GM18861 (cell line): ENCODE measurements at regions not wholly inside any gene's neighbourhood (a gene's known extent, or its start where the extent isn't known, plus 50 kb on each side); places are given as distances from the start of the nearest gene placed in this dataset.

Source experiments
- ATAC-seq: cut with Tn5 transposase; IDR thresholded peaks from one replicate; pipeline ENCODE4 v1.9.1; 2021; ENCODE audit not compliant: unreplicated experiment

DNA sequence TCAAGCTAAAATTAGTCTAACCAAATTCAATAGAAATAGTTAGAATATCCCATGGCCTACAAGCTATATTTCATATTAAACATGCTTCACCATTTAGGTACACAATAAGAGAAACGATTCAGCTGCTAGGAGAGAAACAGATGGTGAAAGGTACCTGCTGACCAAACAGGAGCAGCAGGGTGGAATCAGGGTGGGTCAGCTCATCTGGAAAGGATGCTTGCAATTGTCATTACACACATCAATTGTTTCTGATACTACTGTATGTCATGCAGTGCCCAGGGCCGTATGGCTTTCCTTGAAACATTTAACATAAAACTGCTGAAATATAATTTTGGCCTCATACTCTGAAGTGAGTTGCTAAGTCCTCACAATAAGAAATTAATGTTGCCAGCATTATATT, 776.0 kb downstream of the DACH1 start:
- no peak for ATAC-seq

DNA sequence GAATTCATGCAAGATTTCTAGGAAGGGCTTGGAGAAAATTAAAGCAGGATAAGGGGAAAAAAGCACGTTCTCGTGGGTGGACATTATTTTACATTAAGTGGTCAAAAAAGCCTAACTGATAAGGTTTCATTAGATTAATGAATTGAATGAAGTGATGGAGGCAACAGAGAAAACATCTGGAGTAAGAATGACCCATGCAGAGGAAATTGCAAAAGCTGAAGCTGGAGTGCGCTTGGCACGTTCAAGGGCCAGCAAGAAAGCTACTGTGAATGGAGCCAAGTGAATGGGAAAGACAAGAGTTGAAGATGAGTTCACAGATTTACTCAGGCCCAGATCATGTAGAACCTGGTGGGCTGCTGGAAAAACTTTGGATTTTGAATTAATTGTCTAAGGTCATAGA, 777.9 kb downstream of the DACH1 start:
- no peak for ATAC-seq

GRCh38 chr13:71087432-71087831, 779.6 kb downstream of the DACH1 start:
- no peak for ATAC-seq

- no peak for ATAC-seq
These were observed 780.0 kb downstream of the DACH1 start for GRCh38 chr13:71087006-71087405.

DNA sequence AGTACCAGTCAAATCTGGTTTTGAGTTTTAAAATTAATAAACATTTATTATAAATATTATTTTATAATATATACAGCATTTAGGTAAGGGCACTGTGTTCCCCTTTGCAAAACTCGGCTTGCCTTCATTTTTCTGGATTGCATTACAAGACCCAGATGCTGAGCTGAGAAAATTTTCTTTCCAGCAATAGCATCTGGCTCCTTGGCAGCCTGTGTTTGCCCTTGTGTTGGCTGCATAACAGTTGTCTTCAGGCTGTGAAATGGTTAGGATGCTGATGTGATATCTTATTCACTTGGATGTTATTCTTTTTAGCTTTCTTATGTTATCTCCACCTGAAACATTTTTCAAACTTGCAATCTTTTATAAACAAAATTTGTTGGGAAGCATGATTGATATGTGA, 784.4 kb downstream of the DACH1 start:
- ATAC-seq, result no peak

- no peak for ATAC-seq
These were observed 787.4 kb downstream of the DACH1 start for GRCh38 chr13:71079638-71080037.

DNA sequence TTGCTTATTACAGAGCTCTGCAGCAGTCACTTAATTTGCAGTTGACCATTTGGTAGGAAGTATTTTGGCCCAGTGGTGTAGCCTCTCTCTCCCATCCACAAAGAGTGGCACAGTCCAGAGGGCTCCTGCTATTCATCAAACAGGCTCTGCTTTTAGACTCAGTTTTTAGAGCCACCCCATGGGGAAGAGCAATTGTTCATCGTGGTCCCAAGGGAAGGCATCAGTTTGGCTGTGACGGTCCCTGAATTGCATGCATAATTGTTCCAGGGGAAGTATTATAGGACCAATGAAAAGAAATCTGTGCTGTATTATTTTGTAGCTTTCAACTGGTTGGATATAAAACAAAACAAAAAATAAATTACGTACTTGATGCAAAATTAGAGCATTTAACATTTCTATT, 799.0 kb downstream of the DACH1 start:
- ATAC-seq, result no peak

DNA sequence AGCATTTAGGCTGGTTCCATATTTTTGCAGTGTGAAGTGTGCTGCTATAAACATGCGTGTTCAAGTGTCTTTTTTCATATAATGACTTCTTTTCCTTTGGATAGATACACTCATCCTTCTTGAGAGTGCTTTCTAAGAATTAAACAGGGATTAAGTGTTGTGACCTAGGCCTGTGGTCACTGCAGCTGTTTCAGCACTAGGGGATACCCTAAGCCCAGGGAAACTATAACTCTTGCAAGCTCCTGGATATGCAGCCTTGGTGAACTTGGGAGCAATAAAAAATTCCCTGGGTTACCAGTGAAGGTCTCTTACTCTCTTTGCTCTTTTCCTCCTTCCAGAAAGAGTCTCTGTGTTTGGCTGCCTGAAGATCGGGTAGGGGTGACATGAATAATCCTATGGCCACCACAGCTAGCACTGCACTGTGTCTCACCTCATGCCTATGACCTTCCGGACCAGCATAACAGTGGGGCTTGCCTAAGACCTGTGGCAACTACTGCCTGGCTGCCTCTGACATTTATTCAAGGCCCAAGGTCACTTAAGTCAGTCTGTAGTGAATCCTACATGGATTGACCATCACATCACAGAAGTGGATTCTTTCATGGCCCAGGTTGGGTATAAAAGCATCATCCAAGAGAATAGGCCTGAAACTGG, 799.7 kb downstream of the DACH1 start:
- ATAC-seq, result no peak

DNA sequence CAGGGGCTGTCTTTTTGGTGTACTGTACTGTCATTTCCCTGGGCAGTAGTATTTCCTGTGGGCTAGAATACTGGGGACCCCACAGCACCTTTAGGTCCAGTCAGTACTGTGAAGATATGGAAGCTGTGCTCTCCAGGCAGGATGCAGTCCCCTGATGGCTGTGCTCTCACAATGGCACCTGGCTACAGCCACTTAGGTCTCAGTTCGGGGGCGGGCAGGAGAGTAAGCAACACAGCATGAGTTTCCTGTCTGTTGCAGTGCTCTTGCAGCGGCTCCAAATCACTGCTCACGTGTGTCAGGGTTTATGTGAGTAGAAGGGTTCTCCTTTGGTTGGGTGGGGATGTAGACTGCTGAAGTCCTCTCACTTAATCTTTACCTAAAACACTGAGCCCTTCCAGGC, 810.4 kb downstream of the DACH1 start:
- no peak for ATAC-seq

- no peak for ATAC-seq
These were observed 811.4 kb downstream of the DACH1 start for GRCh38 chr13:71055644-71056043.

DNA sequence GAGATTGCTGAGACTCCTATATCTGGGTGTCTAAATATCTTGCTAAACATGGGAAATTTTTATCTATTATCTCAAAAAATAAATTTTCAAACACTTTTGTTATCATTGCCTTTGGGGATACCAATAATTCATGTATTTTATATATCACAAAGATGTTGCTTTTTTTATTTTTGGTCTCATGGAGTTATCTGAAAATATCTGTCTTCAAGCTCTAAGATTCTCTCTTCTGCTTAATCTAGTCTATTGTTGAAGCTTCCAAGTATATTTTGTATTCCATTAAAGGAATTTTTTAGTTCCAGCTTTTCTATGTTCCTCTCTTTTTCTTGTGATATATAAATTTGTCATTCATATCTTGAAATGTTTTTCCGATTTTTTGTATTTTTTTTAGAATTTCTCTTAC, 812.0 kb downstream of the DACH1 start:
- ATAC-seq, result no peak

- peak; percentile 71 for ATAC-seq
These were observed 812.6 kb downstream of the DACH1 start for GRCh38 chr13:71054358-71054757.

DNA sequence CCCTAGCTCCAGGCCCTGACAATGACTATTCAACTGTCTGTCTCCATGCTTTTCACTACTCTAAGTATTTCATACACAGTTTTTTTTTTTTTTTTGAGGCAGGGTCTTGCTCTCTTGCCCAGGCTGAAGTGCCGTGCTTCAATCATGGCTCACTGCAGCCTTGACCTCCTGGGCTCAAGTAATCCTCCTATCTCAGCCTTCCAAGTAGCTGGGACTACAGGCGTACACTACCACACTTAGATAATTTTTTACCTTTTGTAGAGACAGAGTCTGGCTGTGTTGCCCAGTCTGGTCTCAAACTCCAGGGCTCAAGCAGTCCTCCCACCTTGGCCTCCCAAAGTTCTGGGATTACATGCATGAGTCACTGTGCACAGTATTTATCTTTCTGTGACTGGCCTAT, 815.4 kb downstream of the DACH1 start:
- ATAC-seq, result no peak

- ATAC-seq, result no peak
These were observed 820.5 kb downstream of the DACH1 start for GRCh38 chr13:71046360-71047079.

GRCh38 chr13:71045101-71045500, 821.9 kb downstream of the DACH1 start:
- ATAC-seq, result no peak

- no peak for ATAC-seq
These were observed 827.6 kb downstream of the DACH1 start for GRCh38 chr13:71039440-71039839.

DNA sequence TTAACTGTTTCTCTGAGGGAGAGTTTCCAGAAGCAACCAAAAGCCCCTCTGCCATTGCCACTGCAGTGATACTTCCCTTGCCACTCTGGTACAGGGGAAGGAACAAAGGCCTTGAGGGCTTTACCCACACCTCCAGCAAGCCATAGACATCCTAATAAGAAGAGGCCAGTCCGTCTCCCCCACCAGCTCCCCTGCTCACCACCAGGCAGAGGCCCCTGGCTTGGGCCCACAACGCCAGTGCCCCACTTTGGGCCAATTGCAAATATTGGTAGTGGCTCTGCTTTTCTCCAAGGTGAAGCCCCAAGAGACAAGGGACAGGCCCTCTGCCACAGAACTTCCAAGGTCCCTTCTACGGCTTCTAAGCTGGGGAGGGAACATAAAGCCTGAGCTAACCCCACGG, 833.0 kb downstream of the DACH1 start:
- ATAC-seq, result no peak

- no peak for ATAC-seq
These were observed 834.0 kb downstream of the DACH1 start for GRCh38 chr13:71033026-71033425.

DNA sequence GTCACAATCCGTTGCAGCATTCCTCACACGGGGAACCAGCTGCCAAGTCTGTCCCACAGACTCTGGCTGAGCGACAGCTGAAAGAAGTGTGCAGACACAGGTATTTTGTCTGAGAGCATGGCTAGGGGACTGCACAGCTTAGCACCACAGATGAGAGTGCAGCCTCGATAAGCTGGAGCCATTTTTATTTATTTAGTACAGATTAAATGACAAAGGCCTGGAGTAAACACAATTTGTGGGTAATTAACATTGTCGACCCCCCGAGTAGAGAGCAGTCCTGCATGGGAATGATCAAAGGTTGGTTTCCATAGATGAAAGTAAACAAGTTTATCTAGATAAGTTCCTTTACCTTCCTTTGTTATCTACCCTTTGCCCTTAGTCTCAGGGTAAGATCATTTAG, 836.2 kb downstream of the DACH1 start:
- ATAC-seq, result no peak

DNA sequence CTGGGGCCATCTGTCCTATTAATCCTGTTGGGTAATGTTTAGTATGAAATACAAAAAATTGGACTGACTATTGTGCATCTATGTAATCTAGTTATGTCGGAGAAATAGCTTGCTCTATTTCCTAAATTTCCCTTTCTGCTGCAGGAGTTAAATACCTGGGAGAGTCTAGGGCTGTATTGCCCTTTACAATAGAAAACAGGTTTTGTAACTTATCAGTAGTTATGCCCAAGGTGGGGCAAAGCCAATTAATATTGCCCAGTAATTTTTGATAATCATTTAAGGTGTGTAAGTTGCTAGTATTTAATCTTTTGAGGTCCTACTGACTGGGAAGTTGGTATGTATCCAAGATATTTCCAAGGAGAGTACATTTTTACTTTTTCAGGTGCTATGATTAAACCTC, 838.1 kb downstream of the DACH1 start:
- ATAC-seq, result no peak

- no peak for ATAC-seq
These were observed 845.1 kb downstream of the DACH1 start for GRCh38 chr13:71021825-71022422.

GRCh38 chr13:71018995-71019394, 848.0 kb downstream of the DACH1 start:
- ATAC-seq, result no peak
